Mesenchymal stem cell (in vitro differentiated cells and primary cell): ENCODE measurements at regions not wholly inside any gene's neighbourhood (a gene's known extent, or its start where the extent isn't known, plus 50 kb on each side); places are given as distances from the start of the nearest gene placed in this dataset.
A peak's percentile ranks its signal among the peaks of the same experiment; 100 is the strongest.

Experiments
- DNase-seq: peaks from one replicate; pipeline ENCODE4 v3.0.0-alpha.2; 2013
- H2AFZ ChIP-seq: one replicate; pipeline ENCODE4 v1.6.1; 2013; ENCODE audit warnings: low read depth, mild to moderate bottlenecking, control low read depth, inconsistent platforms, low read length, moderate library complexity
- H2AK5ac ChIP-seq: 2 replicates; pipeline ENCODE4 v1.6.1; 2013; ENCODE audit warnings: low read length, moderate library complexity, mild to moderate bottlenecking, inconsistent platforms; ENCODE audit not compliant: severe bottlenecking
- H2BK120ac ChIP-seq: one replicate; pipeline ENCODE4 v1.6.1; 2013; ENCODE audit warnings: low read depth, mild to moderate bottlenecking, inconsistent platforms, low read length, moderate library complexity
- H2BK12ac ChIP-seq, 2 experiments: one replicate each; pipeline ENCODE4 v1.6.1; 2013; ENCODE audit warnings: inconsistent platforms in 2 of 2, low read length in 2 of 2, mild to moderate bottlenecking in 2 of 2, moderate library complexity in 2 of 2, control low read depth in 1 of 2
- H2BK15ac ChIP-seq: one replicate; pipeline ENCODE4 v1.6.1; 2013; ENCODE audit warnings: mild to moderate bottlenecking, low read depth, inconsistent platforms; ENCODE audit not compliant: poor library complexity, severe bottlenecking
- H2BK5ac ChIP-seq: 2 replicates; pipeline ENCODE4 v1.6.1; 2013; ENCODE audit warnings: low read depth, mild to moderate bottlenecking, low read length, control low read depth, inconsistent platforms; ENCODE audit not compliant: poor library complexity, severe bottlenecking
- H3K14ac ChIP-seq, 2 experiments: one replicate each; pipeline ENCODE4 v1.6.1; 2013; ENCODE audit warnings: inconsistent platforms in 2 of 2, low read length in 2 of 2, control low read depth in 1 of 2, mild to moderate bottlenecking in 1 of 2, moderate library complexity in 1 of 2
- H3K18ac ChIP-seq, 2 experiments: one replicate each; pipeline ENCODE4 v1.6.1; 2013; ENCODE audit warnings: inconsistent platforms in 2 of 2, low read length in 2 of 2, control low read depth in 1 of 2, low read depth in 1 of 2, mild to moderate bottlenecking in 1 of 2
- H3K23ac ChIP-seq, 2 experiments: one replicate each; pipeline ENCODE4 v1.6.1; 2013; ENCODE audit warnings: inconsistent platforms in 2 of 2, low read length in 2 of 2, mild to moderate bottlenecking in 2 of 2, moderate library complexity in 2 of 2, control low read depth in 1 of 2
- H3K27ac ChIP-seq: 2 replicates; pipeline ENCODE4 v1.5.1; 2013; ENCODE audit warnings: mild to moderate bottlenecking, moderate library complexity, low read length, control low read depth, inconsistent platforms; ENCODE audit not compliant: poor library complexity, severe bottlenecking
- H3K27me3 ChIP-seq, 2 experiments: 2 replicates each; pipeline versions ENCODE4 v1.6.1 to v1.7.0; 2013; ENCODE audit warnings: low read length in 2 of 2, mild to moderate bottlenecking in 2 of 2, moderate library complexity in 2 of 2, control low read depth in 1 of 2, inconsistent platforms in 1 of 2; ENCODE audit not compliant: control insufficient read depth in 1 of 2, insufficient read depth in 1 of 2
- H3K36me3 ChIP-seq, 2 experiments: 2 replicates each; pipeline versions ENCODE4 v1.6.1 to v1.7.0; 2013; ENCODE audit warnings: low read length in 2 of 2, control low read depth in 1 of 2, inconsistent platforms in 1 of 2, low read depth in 1 of 2, mild to moderate bottlenecking in 1 of 2; ENCODE audit not compliant: insufficient read depth in 2 of 2, control insufficient read depth in 1 of 2
- H3K4ac ChIP-seq, 2 experiments: one replicate each; pipeline ENCODE4 v1.6.1; 2013; ENCODE audit warnings: inconsistent platforms in 2 of 2, low read length in 2 of 2, mild to moderate bottlenecking in 2 of 2, moderate library complexity in 2 of 2, control low read depth in 1 of 2, low read depth in 1 of 2
- H3K4me1 ChIP-seq: 2 replicates; pipeline ENCODE4 v1.6.1; 2013; ENCODE audit warnings: low read depth, low read length, control low read depth; ENCODE audit not compliant: control insufficient read depth, insufficient read depth
- H3K4me2 ChIP-seq: 2 replicates; pipeline ENCODE4 v1.6.1; 2013; ENCODE audit warnings: low read length, mild to moderate bottlenecking, inconsistent platforms; ENCODE audit not compliant: poor library complexity, severe bottlenecking
- H3K4me3 ChIP-seq, 2 experiments: 2 replicates each; pipeline versions ENCODE4 v1.5.1 to v1.7.0; 2013; ENCODE audit warnings: low read length in 2 of 2, mild to moderate bottlenecking in 2 of 2, control low read depth in 1 of 2, low read depth in 1 of 2; ENCODE audit not compliant: insufficient read depth in 1 of 2
- H3K79me1 ChIP-seq: replicated peaks from 2 replicates; pipeline ENCODE4 v1.6.1; 2013; ENCODE audit warnings: mild to moderate bottlenecking, control low read depth, low read length, inconsistent platforms; ENCODE audit not compliant: poor library complexity, severe bottlenecking
- H3K9ac ChIP-seq: 2 replicates; pipeline ENCODE4 v1.7.0; 2013; ENCODE audit warnings: mild to moderate bottlenecking, low read length, moderate library complexity
- H3K9me3 ChIP-seq: 2 replicates; pipeline ENCODE4 v1.7.0; 2013; ENCODE audit warnings: mild to moderate bottlenecking, low read length; ENCODE audit not compliant: control insufficient read depth
- H4K8ac ChIP-seq: one replicate; pipeline ENCODE4 v1.6.1; 2013; ENCODE audit warnings: inconsistent platforms, mild to moderate bottlenecking, low read length, moderate library complexity
- H4K91ac ChIP-seq: one replicate; pipeline ENCODE4 v1.6.1; 2013; ENCODE audit warnings: mild to moderate bottlenecking, low read length, inconsistent platforms
- WGBS: methylation state at CpG from one replicate; pipeline ENCODE4 v1.1.7; 2013; ENCODE audit warnings: mixed read lengths; 5-methylcytosine and 5-hydroxymethylcytosine counted together

- H3K4me3 ChIP-seq: no peak overlapping the region
- H3K27me3 ChIP-seq: no peaks in the 10 kb centered on the region
- no peaks in the 10 kb centered on the region for H3K4me1 ChIP-seq
- H2BK120ac ChIP-seq: no peak overlapping the region
- no peak overlapping the region for H3K4ac ChIP-seq
- H2BK12ac ChIP-seq: no peak overlapping the region
- H3K9ac ChIP-seq: no peak overlapping the region
- H4K8ac ChIP-seq: no peak overlapping the region
- H2BK5ac ChIP-seq: no peak overlapping the region
- no peak overlapping the region for H2BK15ac ChIP-seq
- H3K18ac ChIP-seq: no peak overlapping the region
- DNase-seq: no peak
- no peak overlapping the region for H4K91ac ChIP-seq
- no peak overlapping the region for H2AK5ac ChIP-seq
- H3K79me1 ChIP-seq: no peaks in the 10 kb centered on the region
- no peak overlapping the region for H3K27ac ChIP-seq
- no peak overlapping the region for H3K23ac ChIP-seq
- no peaks in the 10 kb centered on the region for H3K36me3 ChIP-seq
- no peak overlapping the region for H3K14ac ChIP-seq
- H3K9me3 ChIP-seq: no peaks in the 10 kb centered on the region
- 98% methylated on average over 3 of the region's 3 CpGs for WGBS
- H2AFZ ChIP-seq: no peak overlapping the region
- H3K4me2 ChIP-seq: no peak overlapping the region
Measured at GRCh38 chr3:177983320-177983719, 552.9 kb upstream of the KCNMB2 start.

- H3K4me2 ChIP-seq: no peak overlapping the region
- H3K9me3 ChIP-seq: no peaks in the 10 kb centered on the region
- no peak overlapping the region for H3K18ac ChIP-seq
- no peaks in the 10 kb centered on the region for H3K4me1 ChIP-seq
- H4K91ac ChIP-seq: no peak overlapping the region
- DNase-seq: peak; percentile 54
- no peaks in the 10 kb centered on the region for H3K27me3 ChIP-seq
- no peak overlapping the region for H3K14ac ChIP-seq
- no peak overlapping the region for H2BK15ac ChIP-seq
- no peak overlapping the region for H2AK5ac ChIP-seq
- no peak overlapping the region for H2BK12ac ChIP-seq
- H2BK5ac ChIP-seq: no peak overlapping the region
- H3K23ac ChIP-seq: no peak overlapping the region
- H3K4me3 ChIP-seq: no peak overlapping the region
- H2AFZ ChIP-seq: no peak overlapping the region
- no peak overlapping the region for H4K8ac ChIP-seq
- H3K79me1 ChIP-seq: no peaks in the 10 kb centered on the region
- WGBS: 79% methylated on average over 5 of the region's 6 CpGs
- no peak overlapping the region for H2BK120ac ChIP-seq
- H3K9ac ChIP-seq: no peak overlapping the region
- H3K4ac ChIP-seq: no peak overlapping the region
- no peaks in the 10 kb centered on the region for H3K36me3 ChIP-seq
- no peak overlapping the region for H3K27ac ChIP-seq
Measured at GRCh38 chr3:177992993-177993970, 543.0 kb upstream of the KCNMB2 start.

- Histone ChIP-seq H3K9ac (no peak overlapping the region), H3K4me3 (no peak overlapping the region), H4K8ac (no peak overlapping the region), H2BK120ac (no peak overlapping the region), H3K4ac (no peak overlapping the region), H3K27me3 (no peaks in the 10 kb centered on the region), H2AK5ac (no peak overlapping the region), H3K14ac (no peak overlapping the region), H3K79me1 (no peaks in the 10 kb centered on the region), H3K9me3 (no peaks in the 10 kb centered on the region), H2AFZ (no peak overlapping the region), H3K4me1 (no peaks in the 10 kb centered on the region), H3K23ac (no peak overlapping the region), H3K27ac (no peak overlapping the region), H3K36me3 (no peaks in the 10 kb centered on the region), H2BK12ac (no peak overlapping the region), H4K91ac (no peak overlapping the region), H3K4me2 (no peak overlapping the region), H3K18ac (no peak overlapping the region), H2BK5ac (no peak overlapping the region), H2BK15ac (no peak overlapping the region)
- DNase-seq: no peak
Measured at GRCh38 chr3:177994976-177995375, 541.3 kb upstream of the KCNMB2 start.

- Histone ChIP-seq H2BK120ac (no peak overlapping the region), H4K8ac (no peak overlapping the region), H3K9me3 (no peaks in the 10 kb centered on the region), H3K36me3 (no peaks in the 10 kb centered on the region), H3K23ac (no peak overlapping the region), H3K9ac (no peak overlapping the region), H2BK12ac (no peak overlapping the region), H3K4ac (no peak overlapping the region), H3K4me3 (no peak overlapping the region), H3K79me1 (no peaks in the 10 kb centered on the region), H3K18ac (no peak overlapping the region), H2AK5ac (no peak overlapping the region), H4K91ac (no peak overlapping the region), H2BK15ac (no peak overlapping the region), H3K4me1 (no peaks in the 10 kb centered on the region), H3K27me3 (no peaks in the 10 kb centered on the region), H2AFZ (no peak overlapping the region), H3K4me2 (no peak overlapping the region), H3K27ac (no peak overlapping the region), H3K14ac (no peak overlapping the region), H2BK5ac (no peak overlapping the region)
- no peak for DNase-seq
- WGBS: 100% methylated on average over 1 of the region's 1 CpG
Measured at GRCh38 chr3:177995381-177996085, 540.7 kb upstream of the KCNMB2 start.
